HEK293 (cell line): ENCODE measurements at regions not wholly inside any gene's neighbourhood (a gene's known extent, or its start where the extent isn't known, plus 50 kb on each side); places are given as distances from the start of the nearest gene placed in this dataset.

ENCODE experiments used
- CTCF ChIA-PET: fragments of 350-600 bp; formaldehyde crosslinking; extraction: SDS; loops from one replicate; lab custom pipeline; 2021; ENCODE audit warnings: antibody characterized with exemption; lab: Yijun Ruan, JAX
- POLR2A ChIA-PET: fragments of 300-600 bp; formaldehyde crosslinking; extraction: SDS; loops from one replicate; lab custom pipeline; 2020; ENCODE audit warnings: antibody characterized with exemption, inconsistent platforms; lab: Yijun Ruan, JAX
- H3K27ac ChIP-seq: fragments of 200-500 bp; sonication (Bioruptor generic); 2 replicates; pipeline ENCODE4 v1.5.1; 2014; ENCODE audit warnings: low read depth, low read length, control low read depth, inconsistent platforms; ENCODE audit errors: extremely low read depth
- H3K36me3 ChIP-seq, 2 experiments: fragments of 200-500 bp in 1 of 2; sonication (Bioruptor generic) in 1 of 2; 1 replicate in 1 of 2; 2 replicates in 1 of 2; pipeline ENCODE4 v1.5.1; 2014 to 2017; ENCODE audit warnings: inconsistent platforms in 2 of 2, low read length in 2 of 2; ENCODE audit not compliant: control insufficient read depth in 2 of 2, insufficient read depth in 1 of 2
- H3K4me1 ChIP-seq: fragments of 200-500 bp; sonication (Bioruptor generic); 2 replicates; pipeline ENCODE4 v1.5.1; 2014; ENCODE audit warnings: mild to moderate bottlenecking, low read length, inconsistent platforms; ENCODE audit not compliant: control insufficient read depth, insufficient read depth
- H3K4me3 ChIP-seq: 2 replicates; pipeline ENCODE4 v1.5.1; 2011; ENCODE audit warnings: low read depth, mild to moderate bottlenecking, control low read depth, low read length, moderate library complexity
- H3K9me3 ChIP-seq: fragments of 200-500 bp; sonication (Bioruptor generic); 2 replicates; pipeline ENCODE4 v1.5.1; 2014; ENCODE audit warnings: low read depth, low read length, inconsistent platforms; ENCODE audit not compliant: control insufficient read depth, insufficient read depth
- EGR2 ChIP-seq: fragments of 450-650 bp; formaldehyde crosslinking; IDR thresholded peaks from 2 replicates; pipeline ENCODE4 v1.5.1; 2016; ENCODE audit warnings: low read depth, missing biosample characterization, missing genetic modification characterization
- GLI2 ChIP-seq: fragments of 450-650 bp; formaldehyde crosslinking; IDR thresholded peaks from 2 replicates; pipeline ENCODE4; 2017; ENCODE audit warnings: missing biosample characterization, missing genetic modification characterization, low read depth, borderline replicate concordance
- GLIS2 ChIP-seq: fragments of 450-650 bp; formaldehyde crosslinking; IDR thresholded peaks from 2 replicates; pipeline ENCODE4 v1.5.1; 2016; ENCODE audit warnings: missing biosample characterization, missing genetic modification characterization
- HOXA7 ChIP-seq: sonication (generic); formaldehyde crosslinking; IDR thresholded peaks from 2 replicates; pipeline ENCODE4 v1.8.1; 2022; ENCODE audit warnings: missing genetic modification reagents, borderline replicate concordance
- HOXC10 ChIP-seq: sonication (generic); formaldehyde crosslinking; IDR thresholded peaks from 2 replicates; pipeline ENCODE4 v1.8.1; 2023; ENCODE audit warnings: mild to moderate bottlenecking, missing genetic modification reagents
- ZFP37 ChIP-seq: fragments of 450-650 bp; formaldehyde crosslinking; IDR thresholded peaks from 2 replicates; pipeline ENCODE4 v1.5.1; 2016; ENCODE audit warnings: missing biosample characterization, missing genetic modification characterization
- ZFP41 ChIP-seq: fragments of 450-650 bp; formaldehyde crosslinking; IDR thresholded peaks from 2 replicates; pipeline ENCODE4 v1.5.1; 2016; ENCODE audit warnings: missing biosample characterization, missing genetic modification characterization, borderline replicate concordance
- ZFP69B ChIP-seq: fragments of 450-650 bp; formaldehyde crosslinking; IDR thresholded peaks from 2 replicates; pipeline ENCODE4 v1.5.1; 2016; ENCODE audit warnings: missing biosample characterization, missing genetic modification characterization
- ZNF10 ChIP-seq: fragments of 450-650 bp; formaldehyde crosslinking; IDR thresholded peaks from 2 replicates; pipeline ENCODE4 v1.5.1; 2017; ENCODE audit warnings: missing biosample characterization, missing genetic modification characterization
- ZNF138 ChIP-seq: fragments of 450-650 bp; formaldehyde crosslinking; IDR thresholded peaks from 2 replicates; pipeline ENCODE4 v1.5.1; 2016; ENCODE audit warnings: missing biosample characterization, missing genetic modification characterization, borderline replicate concordance
- ZNF148 ChIP-seq: fragments of 450-650 bp; formaldehyde crosslinking; IDR thresholded peaks from 2 replicates; pipeline ENCODE4 v1.5.0; 2017; ENCODE audit warnings: missing biosample characterization, missing genetic modification characterization, borderline replicate concordance
- ZNF202 ChIP-seq: fragments of 450-650 bp; formaldehyde crosslinking; IDR thresholded peaks from 2 replicates; pipeline ENCODE4 v1.5.1; 2016; ENCODE audit warnings: missing biosample characterization, missing genetic modification characterization, borderline replicate concordance
- ZNF350 ChIP-seq: fragments of 450-650 bp; formaldehyde crosslinking; IDR thresholded peaks from 2 replicates; pipeline ENCODE4 v1.5.0; 2017; ENCODE audit warnings: missing biosample characterization, mild to moderate bottlenecking, missing genetic modification characterization
- ZNF366 ChIP-seq: fragments of 450-650 bp; formaldehyde crosslinking; conservative IDR thresholded peaks from 2 replicates; pipeline ENCODE4 v1.5.1; 2016; ENCODE audit warnings: missing biosample characterization, missing genetic modification characterization
- ZNF426 ChIP-seq: fragments of 450-650 bp; formaldehyde crosslinking; IDR thresholded peaks from 2 replicates; pipeline ENCODE4 v1.5.1; 2017; ENCODE audit warnings: missing biosample characterization, missing genetic modification characterization, mild to moderate bottlenecking, inconsistent platforms, moderate library complexity
- ZNF521 ChIP-seq: fragments of 450-650 bp; formaldehyde crosslinking; IDR thresholded peaks from 2 replicates; pipeline ENCODE4 v1.5.1; 2017; ENCODE audit warnings: missing biosample characterization, mild to moderate bottlenecking, missing genetic modification characterization
- ZNF555 ChIP-seq: fragments of 450-650 bp; formaldehyde crosslinking; conservative IDR thresholded peaks from 2 replicates; pipeline ENCODE4 v1.5.1; 2017; ENCODE audit warnings: missing biosample characterization, mild to moderate bottlenecking, missing genetic modification characterization, inconsistent platforms
- ZNF561 ChIP-seq: fragments of 450-650 bp; IDR thresholded peaks from 2 replicates; pipeline ENCODE4 v1.5.1; 2018; ENCODE audit warnings: missing biosample characterization, missing genetic modification characterization, borderline replicate concordance
- ZNF600 ChIP-seq: fragments of 450-650 bp; formaldehyde crosslinking; IDR thresholded peaks from 2 replicates; pipeline ENCODE4 v1.5.1; 2016; ENCODE audit warnings: missing biosample characterization, missing genetic modification characterization
- ZNF658 ChIP-seq: fragments of 450-650 bp; formaldehyde crosslinking; IDR thresholded peaks from 2 replicates; pipeline ENCODE4; 2016; ENCODE audit warnings: missing biosample characterization, missing genetic modification characterization
- ZNF664 ChIP-seq: fragments of 450-650 bp; formaldehyde crosslinking; IDR thresholded peaks from 2 replicates; pipeline ENCODE4 v1.5.1; 2016; ENCODE audit warnings: missing biosample characterization, missing genetic modification characterization
- ZNF670 ChIP-seq: fragments of 450-650 bp; formaldehyde crosslinking; IDR thresholded peaks from 2 replicates; pipeline ENCODE4 v1.5.1; 2016; ENCODE audit warnings: missing biosample characterization, missing genetic modification characterization, low read depth
- ZNF677 ChIP-seq: fragments of 450-650 bp; IDR thresholded peaks from 2 replicates; pipeline ENCODE4 v1.5.0; 2018; ENCODE audit warnings: missing biosample characterization, mild to moderate bottlenecking, missing genetic modification characterization, moderate library complexity
- ZNF843 ChIP-seq: fragments of 450-650 bp; formaldehyde crosslinking; IDR thresholded peaks from 2 replicates; pipeline ENCODE4 v1.5.1; 2016; ENCODE audit warnings: missing biosample characterization, missing genetic modification characterization
- TF ChIP-seq, protein P1 (sequence below): fragments of 450-650 bp; formaldehyde crosslinking; optimal IDR thresholded peaks from 2 replicates; pipeline ENCODE3; 2016; ENCODE audit warnings: missing biosample characterization, mild to moderate bottlenecking, missing genetic modification characterization
- TF ChIP-seq, protein P2 (sequence below): fragments of 450-650 bp; formaldehyde crosslinking; IDR thresholded peaks from 2 replicates; pipeline ENCODE4 v1.5.1; 2016; ENCODE audit warnings: missing biosample characterization, missing genetic modification characterization
- TF ChIP-seq, protein P3 (sequence below): fragments of 450-650 bp; IDR thresholded peaks from 2 replicates; pipeline ENCODE4 v1.5.1; 2018; ENCODE audit warnings: missing biosample characterization, missing genetic modification characterization

GRCh38 chr16:82317411-82318167 lies 147.6 kb upstream of the MPHOSPH6 start:
- Histone ChIP-seq H3K9me3 (no peaks in the 10 kb centered on the region), H3K36me3 (no peaks in the 10 kb centered on the region), H3K27ac (no peak overlapping the region), H3K4me3 (no peak overlapping the region), H3K4me1 (no peaks in the 10 kb centered on the region)
- TF ChIP-seq ZNF202 (tag by site-specific recombination) (no peak), ZNF350 (no peak), ZNF600 (no peak), ZNF561 (tag by site-specific recombination) (no peak), ZNF426 (no peak), HOXA7 (CRISPR knock-in tag) (no peak), ZNF366 (tag by site-specific recombination) (no peak), ZNF521 (tag by site-specific recombination) (no peak), GLIS2 (tag by site-specific recombination) (no peak), HOXC10 (CRISPR knock-in tag) (no peak), ZFP37 (tag by site-specific recombination) (no peak)
- TF ChIP-seq, protein P1, sequence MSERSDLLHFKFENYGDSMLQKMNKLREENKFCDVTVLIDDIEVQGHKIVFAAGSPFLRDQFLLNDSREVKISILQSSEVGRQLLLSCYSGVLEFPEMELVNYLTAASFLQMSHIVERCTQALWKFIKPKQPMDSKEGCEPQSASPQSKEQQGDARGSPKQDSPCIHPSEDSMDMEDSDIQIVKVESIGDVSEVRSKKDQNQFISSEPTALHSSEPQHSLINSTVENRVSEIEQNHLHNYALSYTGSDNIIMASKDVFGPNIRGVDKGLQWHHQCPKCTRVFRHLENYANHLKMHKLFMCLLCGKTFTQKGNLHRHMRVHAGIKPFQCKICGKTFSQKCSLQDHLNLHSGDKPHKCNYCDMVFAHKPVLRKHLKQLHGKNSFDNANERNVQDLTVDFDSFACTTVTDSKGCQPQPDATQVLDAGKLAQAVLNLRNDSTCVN (tag by site-specific recombination) = no peak
- CTCF ChIA-PET = interaction anchor here (0.5 to 0.6 kb wide), 2 partner anchors 52 to 376 kb away, joined by 3 to 4 read pairs; no protein-coding TSS in a partner anchor
- POLR2A ChIA-PET = no interaction called here

GRCh38 chr16:82313754-82314153 lies 143.7 kb upstream of the MPHOSPH6 start:
- H3K4me3 ChIP-seq = no peak overlapping the region
- ChIA-PET POLR2A (no interaction called here), CTCF (no interaction called here)
- TF ChIP-seq ZNF148 (tag by site-specific recombination) (no peak), ZNF138 (tag by site-specific recombination) (no peak), ZFP69B (tag by site-specific recombination) (no peak), ZNF670 (tag by site-specific recombination) (no peak), GLI2 (tag by site-specific recombination) (no peak), ZNF664 (tag by site-specific recombination) (no peak), EGR2 (tag by site-specific recombination) (no peak), ZFP41 (no peak), ZNF10 (tag by site-specific recombination) (no peak), HOXA7 (CRISPR knock-in tag) (no peak), ZNF555 (no peak), ZNF843 (no peak), ZFP37 (tag by site-specific recombination) (no peak), ZNF677 (tag by site-specific recombination) (no peak), ZNF658 (tag by site-specific recombination) (no peak)
- TF ChIP-seq, protein P2, sequence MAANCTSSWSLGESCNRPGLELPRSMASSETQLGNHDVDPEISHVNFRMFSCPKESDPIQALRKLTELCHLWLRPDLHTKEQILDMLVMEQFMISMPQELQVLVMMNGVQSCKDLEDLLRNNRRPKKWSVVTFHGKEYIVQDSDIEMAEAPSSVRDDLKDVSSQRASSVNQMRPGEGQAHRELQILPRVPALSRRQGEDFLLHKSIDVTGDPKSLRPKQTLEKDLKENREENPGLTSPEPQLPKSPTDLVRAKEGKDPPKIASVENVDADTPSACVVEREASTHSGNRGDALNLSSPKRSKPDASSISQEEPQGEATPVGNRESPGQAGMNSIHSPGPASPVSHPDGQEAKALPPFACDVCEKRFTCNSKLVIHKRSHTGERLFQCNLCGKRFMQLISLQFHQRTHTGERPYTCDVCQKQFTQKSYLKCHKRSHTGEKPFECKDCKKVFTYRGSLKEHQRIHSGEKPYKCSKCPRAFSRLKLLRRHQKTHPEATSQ (tag by site-specific recombination) = no peak
- TF ChIP-seq, protein P3, sequence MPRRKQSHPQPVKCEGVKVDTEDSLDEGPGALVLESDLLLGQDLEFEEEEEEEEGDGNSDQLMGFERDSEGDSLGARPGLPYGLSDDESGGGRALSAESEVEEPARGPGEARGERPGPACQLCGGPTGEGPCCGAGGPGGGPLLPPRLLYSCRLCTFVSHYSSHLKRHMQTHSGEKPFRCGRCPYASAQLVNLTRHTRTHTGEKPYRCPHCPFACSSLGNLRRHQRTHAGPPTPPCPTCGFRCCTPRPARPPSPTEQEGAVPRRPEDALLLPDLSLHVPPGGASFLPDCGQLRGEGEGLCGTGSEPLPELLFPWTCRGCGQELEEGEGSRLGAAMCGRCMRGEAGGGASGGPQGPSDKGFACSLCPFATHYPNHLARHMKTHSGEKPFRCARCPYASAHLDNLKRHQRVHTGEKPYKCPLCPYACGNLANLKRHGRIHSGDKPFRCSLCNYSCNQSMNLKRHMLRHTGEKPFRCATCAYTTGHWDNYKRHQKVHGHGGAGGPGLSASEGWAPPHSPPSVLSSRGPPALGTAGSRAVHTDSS (tag by site-specific recombination) = no peak
- H3K27ac ChIP-seq = no peak overlapping the region
- H3K36me3 ChIP-seq = no peaks in the 10 kb centered on the region
- no peaks in the 10 kb centered on the region for H3K9me3 ChIP-seq
- H3K4me1 ChIP-seq = no peaks in the 10 kb centered on the region
